ENCODE measurements at regions not wholly inside any gene's neighbourhood (a gene's known extent, or its start where the extent isn't known, plus 50 kb on each side); places are given as distances from the start of the nearest gene placed in this dataset.

DNA sequence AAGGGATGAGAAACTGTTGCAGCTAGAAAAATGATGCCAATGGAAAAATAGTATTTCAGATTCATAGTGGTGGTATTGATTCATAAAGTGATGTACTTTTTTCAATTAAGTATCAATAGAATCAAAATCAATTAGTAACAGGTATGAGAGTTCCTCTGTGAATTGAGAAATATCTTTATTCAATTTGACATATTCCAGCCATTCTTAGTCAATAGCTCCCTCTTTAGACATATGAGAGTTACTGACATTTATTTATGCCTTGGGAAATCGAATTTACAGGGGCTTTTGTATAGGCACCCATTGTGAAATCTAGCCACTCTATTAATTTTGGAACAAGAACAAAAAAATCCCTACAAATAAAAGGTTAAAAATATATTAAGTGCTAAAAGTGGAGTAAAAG, 386.9 kb upstream of the CNTN3 start:
- H3F3A ChIP-seq (ENCODE audit: insufficient read depth, low read length): no peaks in the 10 kb centered on the region
- H3K4me3 ChIP-seq (ENCODE audit: low read depth, low read length, poor library complexity, severe bottlenecking): no peak overlapping the region
- H3K9me2 ChIP-seq (ENCODE audit: low read depth, low read length): no peaks in the 10 kb centered on the region
- no peaks in the 10 kb centered on the region for H3K4me1 ChIP-seq (ENCODE audit: insufficient read depth, low read length, severe bottlenecking)
- H2AFZ ChIP-seq (ENCODE audit: low read length): no peak overlapping the region
- no peak overlapping the region for H3K9ac ChIP-seq (ENCODE audit: low read length)
- no peak overlapping the region for H3K4me2 ChIP-seq (ENCODE audit: low read length)
- no peaks in the 10 kb centered on the region for H3K9me3 ChIP-seq (ENCODE audit: low read length)
- no peaks in the 10 kb centered on the region for H3K79me2 ChIP-seq (ENCODE audit: insufficient read depth, low read length)
- no peaks in the 10 kb centered on the region for H4K20me1 ChIP-seq (ENCODE audit: insufficient read depth, low read length)
- no peak overlapping the region for H3K27ac ChIP-seq (ENCODE audit: low read depth, low read length, poor library complexity, severe bottlenecking)
- H3K36me3 ChIP-seq (ENCODE audit: insufficient read depth, low read length): no peaks in the 10 kb centered on the region
- no peaks in the 10 kb centered on the region for H3K27me3 ChIP-seq (ENCODE audit: insufficient read depth, low read length)
- no peak for TF ChIP-seq EZH2 (IDR thresholded peaks at IDR 0.05; ENCODE audit: borderline replicate concordance, low read length)
- TF ChIP-seq, protein P1, sequence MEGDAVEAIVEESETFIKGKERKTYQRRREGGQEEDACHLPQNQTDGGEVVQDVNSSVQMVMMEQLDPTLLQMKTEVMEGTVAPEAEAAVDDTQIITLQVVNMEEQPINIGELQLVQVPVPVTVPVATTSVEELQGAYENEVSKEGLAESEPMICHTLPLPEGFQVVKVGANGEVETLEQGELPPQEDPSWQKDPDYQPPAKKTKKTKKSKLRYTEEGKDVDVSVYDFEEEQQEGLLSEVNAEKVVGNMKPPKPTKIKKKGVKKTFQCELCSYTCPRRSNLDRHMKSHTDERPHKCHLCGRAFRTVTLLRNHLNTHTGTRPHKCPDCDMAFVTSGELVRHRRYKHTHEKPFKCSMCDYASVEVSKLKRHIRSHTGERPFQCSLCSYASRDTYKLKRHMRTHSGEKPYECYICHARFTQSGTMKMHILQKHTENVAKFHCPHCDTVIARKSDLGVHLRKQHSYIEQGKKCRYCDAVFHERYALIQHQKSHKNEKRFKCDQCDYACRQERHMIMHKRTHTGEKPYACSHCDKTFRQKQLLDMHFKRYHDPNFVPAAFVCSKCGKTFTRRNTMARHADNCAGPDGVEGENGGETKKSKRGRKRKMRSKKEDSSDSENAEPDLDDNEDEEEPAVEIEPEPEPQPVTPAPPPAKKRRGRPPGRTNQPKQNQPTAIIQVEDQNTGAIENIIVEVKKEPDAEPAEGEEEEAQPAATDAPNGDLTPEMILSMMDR (IDR thresholded peaks at IDR 0.05; ENCODE audit: low read length): peak; percentile 51

DNA sequence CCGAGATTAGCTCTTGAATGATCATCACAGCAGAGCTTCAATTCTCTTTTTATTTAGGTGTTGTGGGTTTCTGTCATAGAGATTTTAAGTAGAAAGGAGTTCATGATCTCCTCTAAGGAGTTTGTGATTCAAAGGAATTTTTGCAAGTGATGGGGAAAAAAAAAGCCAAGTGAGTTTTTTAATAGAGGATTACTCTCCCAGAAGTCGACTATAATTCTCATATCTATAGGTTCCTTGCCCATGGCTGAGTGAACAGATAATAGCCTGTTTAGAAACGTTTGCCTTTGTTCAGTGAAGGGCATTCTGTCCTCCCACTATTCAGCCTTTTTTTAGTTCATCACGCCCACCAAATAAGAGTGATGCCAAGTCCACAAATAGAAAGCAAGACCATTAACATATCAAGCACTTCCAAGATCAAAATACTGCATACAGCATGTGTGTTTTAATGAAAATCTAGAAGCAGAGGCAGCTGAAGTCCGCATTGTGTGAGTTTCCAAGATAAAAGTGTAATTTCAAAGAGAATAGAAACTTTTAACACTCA, 398.4 kb upstream of the CNTN3 start:
- H3K79me2 ChIP-seq (ENCODE audit: insufficient read depth, low read length): no peaks in the 10 kb centered on the region
- H3K4me1 ChIP-seq (ENCODE audit: insufficient read depth, low read length, severe bottlenecking): no peaks in the 10 kb centered on the region
- no peak overlapping the region for H2AFZ ChIP-seq (ENCODE audit: low read length)
- H3K27me3 ChIP-seq (ENCODE audit: insufficient read depth, low read length): no peaks in the 10 kb centered on the region
- H3K4me2 ChIP-seq (ENCODE audit: low read length): no peak overlapping the region
- H3K4me3 ChIP-seq (ENCODE audit: low read depth, low read length, poor library complexity, severe bottlenecking): no peak overlapping the region
- H3K27ac ChIP-seq (ENCODE audit: low read depth, low read length, poor library complexity, severe bottlenecking): no peak overlapping the region
- no peak overlapping the region for H3K9ac ChIP-seq (ENCODE audit: low read length)
- no peaks in the 10 kb centered on the region for H3K9me3 ChIP-seq (ENCODE audit: low read length)
- no peaks in the 10 kb centered on the region for H3F3A ChIP-seq (ENCODE audit: insufficient read depth, low read length)
- no peaks in the 10 kb centered on the region for H3K9me2 ChIP-seq (ENCODE audit: low read depth, low read length)
- no peaks in the 10 kb centered on the region for H4K20me1 ChIP-seq (ENCODE audit: insufficient read depth, low read length)
- no peaks in the 10 kb centered on the region for H3K36me3 ChIP-seq (ENCODE audit: insufficient read depth, low read length)
- no peak for TF ChIP-seq EZH2 (IDR thresholded peaks at IDR 0.05; ENCODE audit: borderline replicate concordance, low read length)
- TF ChIP-seq, protein P1 (IDR thresholded peaks at IDR 0.05; ENCODE audit: low read length): no peak

GRCh38 chr3:75014008-75014407, 399.5 kb upstream of the CNTN3 start:
- Histone ChIP-seq H3K27me3 (ENCODE audit: insufficient read depth, low read length) (no peaks in the 10 kb centered on the region), H3K79me2 (ENCODE audit: insufficient read depth, low read length) (no peaks in the 10 kb centered on the region), H3K9ac (ENCODE audit: low read length) (no peak overlapping the region), H3K9me3 (ENCODE audit: low read length) (no peaks in the 10 kb centered on the region), H4K20me1 (ENCODE audit: insufficient read depth, low read length) (no peaks in the 10 kb centered on the region), H3K27ac (ENCODE audit: low read depth, low read length, poor library complexity, severe bottlenecking) (no peak overlapping the region), H3F3A (ENCODE audit: insufficient read depth, low read length) (no peaks in the 10 kb centered on the region), H3K4me3 (ENCODE audit: low read depth, low read length, poor library complexity, severe bottlenecking) (no peak overlapping the region), H3K4me1 (ENCODE audit: insufficient read depth, low read length, severe bottlenecking) (no peaks in the 10 kb centered on the region), H3K4me2 (ENCODE audit: low read length) (no peak overlapping the region), H3K36me3 (ENCODE audit: insufficient read depth, low read length) (no peaks in the 10 kb centered on the region), H2AFZ (ENCODE audit: low read length) (no peak overlapping the region), H3K9me2 (ENCODE audit: low read depth, low read length) (no peaks in the 10 kb centered on the region)
- no peak for TF ChIP-seq EZH2 (IDR thresholded peaks at IDR 0.05; ENCODE audit: borderline replicate concordance, low read length)
- TF ChIP-seq, protein P1 (IDR thresholded peaks at IDR 0.05; ENCODE audit: low read length): no peak

Data from OCI-LY1 (cell line).